GM19240 (cell line): ENCODE measurements at regions not wholly inside any gene's neighbourhood (a gene's known extent, or its start where the extent isn't known, plus 50 kb on each side); places are given as distances from the start of the nearest gene placed in this dataset.

Experiments used
- DNase-seq: peaks from one replicate; pipeline ENCODE4 v3.0.0; 2011; ENCODE audit warnings: low spot score; ENCODE audit not compliant: insufficient read length

DNA sequence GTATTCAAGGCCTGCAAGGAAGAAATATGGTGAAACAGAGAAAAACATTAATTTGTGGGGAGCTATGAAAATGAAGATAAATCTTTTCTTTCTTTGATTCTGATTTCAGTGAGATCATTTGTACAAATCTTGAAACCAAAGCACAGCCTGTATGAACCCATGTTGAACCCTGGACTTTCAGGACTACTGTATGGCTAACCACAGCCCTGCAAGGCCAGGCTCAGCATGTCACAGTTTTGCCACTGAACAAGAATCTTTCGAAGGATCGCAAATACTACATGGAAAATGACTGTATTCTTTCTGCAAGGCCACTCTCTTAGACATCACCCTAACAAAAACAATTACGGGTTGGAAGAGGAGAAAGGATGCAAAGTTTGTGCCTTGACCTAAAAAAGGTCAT lies 161.7 kb upstream of the MAF start:
- DNase-seq = no peak

DNA sequence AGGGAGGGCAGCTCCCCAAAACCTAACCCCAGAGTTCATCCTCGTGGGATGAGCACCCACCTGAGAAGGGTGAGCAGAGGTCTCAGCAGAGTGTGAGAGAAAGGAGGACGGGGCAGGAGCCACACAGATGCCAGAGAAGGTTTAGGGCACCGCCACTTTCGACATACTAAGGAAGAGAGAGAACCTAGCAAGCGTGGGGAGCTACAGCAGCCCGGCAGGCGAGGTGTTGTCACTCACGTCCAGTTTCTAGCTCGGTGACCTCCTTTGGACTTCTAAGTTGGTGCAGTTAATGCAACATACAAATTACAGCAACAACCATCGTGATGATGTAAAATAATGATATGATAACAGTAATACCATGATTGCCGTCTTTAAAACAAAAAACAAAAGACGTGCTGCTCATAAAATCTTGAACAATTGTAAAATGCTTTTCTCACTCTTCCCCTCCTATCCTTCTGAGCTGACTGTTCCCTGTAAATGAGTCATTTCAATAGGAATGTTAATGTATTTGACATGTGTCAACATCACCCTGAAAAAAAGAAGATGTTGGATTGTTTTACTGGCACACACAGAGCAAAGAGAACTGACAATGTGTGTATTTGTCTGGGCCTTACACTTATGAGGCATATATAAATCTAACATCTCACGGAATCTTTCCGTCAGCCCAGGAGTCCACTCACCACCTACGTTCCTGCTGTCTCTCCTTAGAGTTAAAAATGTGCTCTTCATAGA lies 158.2 kb upstream of the MAF start:
- DNase-seq = no peak

DNA sequence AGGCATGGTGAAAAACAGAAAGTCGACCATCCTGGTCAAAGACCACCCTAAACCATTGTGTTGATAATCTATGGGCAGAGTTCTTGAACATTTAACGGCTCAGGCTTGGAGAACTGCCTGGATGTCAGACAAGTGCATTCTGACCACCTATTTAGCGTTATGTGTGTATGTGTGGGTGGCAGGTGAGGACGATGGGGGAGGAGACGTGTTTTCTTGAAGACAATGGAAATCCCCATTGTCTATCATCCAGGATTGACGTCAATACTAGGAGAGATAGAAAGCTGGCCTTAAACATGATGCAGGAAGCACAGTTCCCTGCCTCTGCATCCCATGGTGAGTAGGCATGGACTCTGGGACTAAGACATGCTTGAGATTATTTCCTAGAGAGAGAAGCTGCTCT lies 157.4 kb upstream of the MAF start:
- DNase-seq = no peak

DNA sequence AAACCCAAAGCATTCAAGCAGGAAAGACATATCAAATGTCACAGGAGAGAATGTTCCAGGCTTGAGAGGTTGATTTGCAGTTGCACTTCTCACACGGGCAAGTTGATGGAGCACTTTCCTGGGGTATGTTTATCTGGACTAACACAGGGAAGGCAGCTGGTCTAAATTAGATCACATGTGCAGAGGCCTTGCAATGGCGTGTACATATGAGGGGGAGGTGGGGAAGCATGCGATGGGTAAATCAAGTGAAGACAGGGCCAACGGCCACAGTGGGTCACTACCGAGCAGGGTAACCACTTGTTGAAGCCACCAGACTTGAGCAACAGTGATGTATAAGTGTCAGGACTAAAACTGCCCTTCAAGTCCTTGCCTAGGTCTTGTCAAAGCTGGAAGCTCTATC lies 156.6 kb upstream of the MAF start:
- no peak for DNase-seq

DNA sequence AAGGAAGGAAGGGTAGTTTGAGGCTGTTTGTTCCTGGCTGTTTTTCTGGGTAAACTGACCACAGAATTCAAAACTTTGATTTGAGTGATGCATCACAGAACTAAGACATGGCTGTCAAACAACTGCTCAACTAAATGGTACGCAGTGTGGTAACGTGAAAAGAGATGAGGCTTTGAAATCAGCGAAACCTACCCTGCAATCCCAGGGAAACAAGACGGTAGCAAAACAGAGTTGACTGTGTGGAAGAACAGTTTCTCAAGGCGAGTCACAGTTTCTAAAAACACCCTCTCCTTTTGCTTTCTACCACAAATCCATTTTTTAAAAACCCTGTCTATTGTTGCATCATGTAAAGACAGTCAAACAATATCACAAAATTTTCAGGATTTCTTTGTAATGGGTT lies 156.0 kb upstream of the MAF start:
- DNase-seq = no peak

DNA sequence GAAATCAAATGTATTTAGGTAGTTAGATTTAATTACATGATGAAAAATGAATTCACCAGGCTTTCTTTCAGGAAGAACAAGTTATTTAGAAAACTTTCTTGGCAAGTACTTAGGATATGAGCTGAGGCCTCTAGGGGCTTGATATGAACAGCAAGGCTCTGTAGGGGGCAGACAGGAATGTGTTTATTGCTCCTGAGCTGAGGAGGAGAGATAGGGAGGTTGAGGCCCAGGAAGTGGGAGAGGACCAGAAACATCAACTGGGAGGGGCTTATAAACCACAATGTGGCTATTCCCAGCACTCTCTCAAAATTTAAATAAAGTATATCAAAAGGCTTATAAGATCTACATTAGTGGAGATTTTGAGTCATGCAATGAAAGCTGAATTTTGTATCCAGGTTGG lies 154.0 kb upstream of the MAF start:
- DNase-seq = no peak

DNA sequence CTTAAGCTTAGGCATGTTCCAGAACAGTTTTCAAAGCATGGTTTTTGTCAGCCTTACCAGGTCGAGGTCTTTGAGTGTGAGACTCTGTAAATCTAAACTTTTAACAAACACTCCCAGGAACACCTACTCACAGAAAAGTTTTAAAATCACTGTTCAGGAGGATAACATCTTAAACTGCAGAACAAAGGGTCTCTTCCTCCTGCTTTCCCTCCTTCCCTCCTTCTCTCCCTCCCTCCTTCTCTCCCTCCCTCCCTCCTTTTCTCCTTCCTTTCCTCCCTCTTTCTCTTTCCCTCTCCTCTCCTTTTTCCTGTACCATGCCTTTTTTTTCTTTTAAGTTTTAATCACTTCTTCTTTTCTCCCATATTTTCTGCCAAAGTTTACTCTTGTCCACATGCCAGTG lies 153.5 kb upstream of the MAF start:
- no peak for DNase-seq

DNA sequence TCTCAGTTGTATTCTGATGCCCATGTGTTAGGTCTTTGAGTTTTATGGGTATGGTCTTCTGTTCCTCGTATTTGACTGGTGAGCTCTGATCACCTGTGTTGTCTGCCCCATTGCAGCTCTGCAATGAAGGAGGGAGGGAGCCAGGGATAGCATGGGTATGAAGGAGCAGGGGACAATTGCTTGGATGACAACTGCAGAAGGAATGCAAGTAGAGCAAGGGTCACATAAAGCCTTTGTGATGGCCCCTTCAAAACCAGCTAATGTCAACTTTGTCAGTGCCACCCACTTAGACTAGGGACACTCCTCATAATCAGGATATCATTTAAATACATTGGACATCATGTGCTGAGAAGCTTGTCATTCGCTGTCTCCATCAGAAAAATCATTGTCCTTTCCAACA lies 152.7 kb upstream of the MAF start:
- no peak for DNase-seq

DNA sequence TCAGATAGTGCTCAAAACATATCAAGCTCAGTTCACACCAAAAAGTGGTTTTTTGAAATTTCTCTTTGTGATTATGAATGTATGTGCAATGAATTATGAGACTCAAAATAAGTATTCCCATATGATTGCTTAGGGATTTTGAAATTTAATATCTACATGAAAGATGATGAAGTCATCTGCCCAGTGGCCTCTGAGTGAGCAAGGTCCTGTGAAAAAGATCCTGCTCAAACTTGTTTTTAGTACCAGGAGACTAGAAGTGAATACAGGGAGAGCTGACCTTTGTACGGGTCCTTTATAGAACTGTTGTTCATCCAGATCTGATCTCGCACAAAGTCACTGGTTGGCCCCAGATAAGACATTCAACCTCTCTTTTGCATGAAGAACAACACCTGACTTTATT lies 151.9 kb upstream of the MAF start:
- DNase-seq = no peak

DNA sequence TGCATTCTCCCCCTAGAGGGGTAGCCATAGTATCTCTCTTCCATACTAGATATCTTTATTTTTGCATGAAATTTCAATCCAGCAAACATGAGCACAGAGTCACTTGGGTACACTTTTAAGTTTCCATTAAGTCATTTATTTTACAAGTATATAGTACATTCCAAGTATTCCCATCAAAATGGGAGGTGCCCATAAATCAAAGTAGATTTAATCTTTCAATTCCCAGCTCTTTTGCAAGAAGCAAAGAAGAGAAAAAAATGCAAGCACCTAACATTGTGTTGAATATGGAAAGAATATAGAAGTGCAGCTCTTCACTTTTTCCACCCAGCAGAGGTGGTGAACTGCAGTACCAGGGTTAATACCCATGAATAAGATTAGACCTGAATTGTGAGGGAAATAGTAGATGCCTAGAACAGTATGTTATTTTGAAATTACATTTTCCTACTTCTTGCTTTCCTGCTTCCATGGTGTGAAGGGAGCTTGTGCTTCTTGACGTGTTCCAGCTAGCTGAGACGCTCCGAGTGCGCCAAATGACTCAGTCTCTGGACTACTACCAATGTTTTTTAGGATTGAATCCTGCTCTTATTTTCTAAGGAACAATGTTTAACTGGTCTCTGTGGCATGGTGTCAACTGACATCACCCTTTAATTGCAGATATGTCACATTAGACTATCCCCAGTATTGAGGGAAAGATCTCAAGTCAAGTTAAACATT lies 151.1 kb upstream of the MAF start:
- no peak for DNase-seq

DNA sequence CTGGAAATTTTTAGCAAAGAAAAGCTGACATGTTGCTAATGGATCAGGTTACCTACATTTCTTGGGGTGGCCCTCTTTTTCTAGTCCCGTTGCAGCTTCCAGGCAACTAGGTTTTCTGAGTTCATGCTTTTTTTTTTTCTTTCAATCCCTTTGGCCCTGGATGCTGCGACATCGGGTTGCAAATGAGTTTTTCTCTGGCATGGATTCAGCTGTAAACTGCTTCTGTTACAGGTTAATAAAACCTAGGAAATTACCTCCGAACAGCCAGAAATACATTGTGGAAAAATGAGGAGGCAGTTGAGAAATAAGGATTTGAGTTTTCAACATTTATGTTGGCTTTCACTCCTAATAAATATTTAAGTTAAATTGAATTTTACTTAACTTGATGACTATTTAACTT lies 149.8 kb upstream of the MAF start:
- DNase-seq = no peak

DNA sequence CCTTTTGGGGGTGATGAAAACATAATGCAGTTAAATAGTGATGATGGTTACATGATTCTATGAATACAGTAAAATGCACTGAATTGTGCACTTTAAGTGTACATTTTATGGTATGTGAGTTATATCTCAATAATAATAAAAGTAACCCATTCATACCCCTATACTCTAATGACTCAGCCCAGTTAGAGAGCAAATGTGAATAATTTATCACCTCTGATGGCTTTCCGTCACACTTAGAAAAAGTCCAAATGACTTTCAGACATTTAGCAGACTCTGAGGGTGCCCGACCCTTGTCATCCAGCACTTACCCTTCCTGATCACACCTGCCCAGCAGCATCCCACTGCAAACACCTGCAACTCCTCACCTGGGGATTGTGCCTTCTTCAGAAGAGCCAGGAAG lies 148.1 kb upstream of the MAF start:
- DNase-seq = no peak

DNA sequence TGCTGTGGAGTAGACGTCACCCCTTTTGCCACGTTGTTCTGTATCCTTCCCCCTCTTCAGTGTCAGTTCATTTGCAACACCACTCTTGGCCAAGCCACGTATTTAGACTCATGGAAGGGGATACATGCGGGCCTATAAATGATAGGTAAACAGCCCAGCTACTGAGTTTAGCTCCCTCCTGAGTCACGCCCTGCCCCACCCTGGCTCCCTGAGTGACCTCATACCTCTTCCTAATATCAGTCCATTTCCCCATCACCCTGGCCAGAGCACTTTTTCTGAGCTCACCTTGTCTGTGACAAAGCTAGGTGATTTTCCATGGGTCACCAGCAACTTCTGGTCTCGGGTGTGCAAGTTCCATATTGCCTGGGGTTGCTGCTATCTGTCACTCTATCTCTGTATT lies 147.2 kb upstream of the MAF start:
- DNase-seq = no peak

DNA sequence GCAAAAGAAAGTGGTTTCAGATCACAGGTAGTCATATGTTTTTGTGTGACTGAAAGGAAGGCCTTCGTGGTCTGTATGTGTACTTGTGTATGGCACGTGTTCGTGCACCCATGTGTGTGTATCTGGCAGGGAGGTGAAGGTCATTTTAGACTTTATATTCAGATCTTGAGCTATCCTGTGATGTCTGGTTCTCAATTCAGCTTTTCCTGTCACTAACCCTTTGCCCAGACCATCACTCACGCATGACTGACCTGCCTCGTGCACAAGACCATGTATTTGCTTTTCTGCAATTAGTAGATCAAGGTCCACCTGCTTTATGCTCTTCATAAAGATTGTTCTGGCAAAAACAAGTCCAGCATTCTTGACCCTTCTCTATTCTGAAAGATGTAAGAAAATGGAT lies 139.7 kb upstream of the MAF start:
- DNase-seq = no peak

DNA sequence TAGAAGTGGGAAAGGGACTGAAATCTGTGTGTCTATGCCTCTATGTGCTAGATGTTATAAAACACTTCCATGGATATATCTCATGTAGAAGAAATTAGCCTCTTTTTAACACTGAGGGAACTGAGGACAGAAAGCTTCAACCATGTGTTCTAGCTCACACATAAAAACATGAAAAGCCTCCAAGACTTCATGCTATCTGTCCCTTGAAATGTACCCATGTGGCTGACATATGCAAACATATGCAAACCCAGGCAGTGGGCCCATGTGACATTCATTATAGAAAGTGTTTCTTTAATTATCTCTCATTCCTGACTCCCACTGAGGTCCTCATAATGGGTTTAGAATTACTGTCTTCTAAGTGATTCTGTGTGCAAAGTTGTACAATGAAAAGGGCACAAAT lies 134.7 kb upstream of the MAF start:
- no peak for DNase-seq

DNA sequence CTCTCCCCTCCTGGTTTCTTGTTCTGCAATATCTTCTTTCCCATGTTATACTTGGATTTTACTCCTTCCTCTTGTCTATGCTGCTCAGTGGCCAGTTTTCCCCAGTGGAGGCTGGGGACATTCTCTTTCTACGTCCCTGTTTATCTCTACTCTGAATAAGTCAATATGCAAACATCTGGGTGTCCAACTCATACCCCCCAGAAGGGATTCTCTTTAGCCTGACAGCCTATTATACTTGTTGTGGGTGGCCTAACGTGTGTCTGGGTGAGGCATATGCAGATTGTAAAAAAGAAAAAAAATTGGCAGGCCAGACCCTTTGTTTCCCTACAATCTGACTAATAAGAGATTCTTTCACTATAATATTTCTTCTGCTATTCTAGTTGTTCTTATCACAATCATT lies 134.2 kb upstream of the MAF start:
- DNase-seq = no peak

DNA sequence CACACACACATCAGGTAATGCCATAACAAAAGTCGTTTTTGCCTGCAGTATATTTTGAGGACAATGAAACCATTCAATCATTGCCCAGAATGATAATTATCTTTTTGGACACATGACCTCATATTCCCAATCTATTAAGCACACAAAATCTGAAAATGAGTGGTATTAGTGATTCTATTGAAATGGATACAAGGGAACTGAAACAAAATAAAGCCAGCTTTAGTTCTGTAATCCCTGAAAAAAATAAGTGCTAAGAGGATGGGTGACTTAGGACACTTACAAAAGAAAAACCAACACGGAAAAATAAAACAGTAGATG lies 128.3 kb upstream of the MAF start:
- DNase-seq = no peak

DNA sequence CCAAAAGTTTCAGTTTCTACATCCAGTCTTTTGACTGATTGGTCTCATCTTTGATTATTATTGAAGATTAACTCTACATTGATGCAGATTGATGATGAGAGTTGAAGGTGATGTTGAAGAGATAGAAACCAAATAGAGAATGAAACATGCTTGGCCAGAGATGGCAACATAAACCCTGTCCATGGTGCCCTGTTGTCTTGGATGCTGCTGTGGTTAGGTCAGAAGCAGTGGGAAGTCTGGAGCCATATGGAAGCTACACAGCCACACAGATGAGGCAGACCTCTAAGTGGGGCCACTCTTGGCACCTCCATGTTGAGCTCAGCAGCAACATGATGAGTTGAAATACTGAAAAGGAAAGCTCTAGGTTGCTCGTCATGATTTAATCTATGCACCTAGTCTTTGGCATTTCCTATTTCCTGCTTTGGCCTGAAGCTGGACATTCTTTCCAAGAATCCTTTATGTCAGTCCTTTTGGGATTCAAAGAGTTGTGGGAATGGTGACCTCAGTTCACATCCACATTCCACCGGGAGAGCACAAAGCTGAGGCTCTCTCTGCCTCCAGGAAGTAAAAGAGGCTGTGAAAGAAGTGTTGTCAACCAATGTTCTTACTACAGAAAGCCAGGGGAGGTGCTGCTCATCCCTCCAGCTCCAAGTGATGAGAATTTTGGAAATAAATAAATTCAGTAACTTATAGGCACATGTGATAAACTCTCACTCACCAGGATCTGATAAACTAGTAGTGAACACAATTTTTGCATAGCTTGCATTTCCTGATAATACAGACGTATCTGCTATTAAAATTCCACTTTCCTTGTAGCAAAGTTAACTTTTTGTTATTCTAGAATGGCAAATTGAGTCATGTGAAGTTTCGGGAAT lies 127.7 kb upstream of the MAF start:
- no peak for DNase-seq

DNA sequence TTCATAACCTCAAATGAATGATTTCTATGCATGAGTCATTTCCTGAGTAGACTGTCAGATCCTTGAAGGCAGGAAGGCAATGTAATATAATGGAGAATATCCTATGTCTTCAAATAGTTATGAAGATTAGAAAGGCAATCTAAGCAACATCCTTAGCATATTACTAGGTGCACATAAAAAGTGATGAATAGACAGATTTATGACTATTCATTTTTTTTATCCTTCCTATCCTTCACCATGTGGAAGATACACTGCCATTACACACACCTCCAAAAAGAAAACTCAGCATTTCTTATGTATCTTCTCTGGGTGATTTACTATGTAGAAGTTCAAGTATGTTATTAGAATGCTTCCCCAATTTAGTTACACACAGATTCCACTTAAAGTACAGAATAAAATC lies 126.4 kb upstream of the MAF start:
- DNase-seq = no peak

DNA sequence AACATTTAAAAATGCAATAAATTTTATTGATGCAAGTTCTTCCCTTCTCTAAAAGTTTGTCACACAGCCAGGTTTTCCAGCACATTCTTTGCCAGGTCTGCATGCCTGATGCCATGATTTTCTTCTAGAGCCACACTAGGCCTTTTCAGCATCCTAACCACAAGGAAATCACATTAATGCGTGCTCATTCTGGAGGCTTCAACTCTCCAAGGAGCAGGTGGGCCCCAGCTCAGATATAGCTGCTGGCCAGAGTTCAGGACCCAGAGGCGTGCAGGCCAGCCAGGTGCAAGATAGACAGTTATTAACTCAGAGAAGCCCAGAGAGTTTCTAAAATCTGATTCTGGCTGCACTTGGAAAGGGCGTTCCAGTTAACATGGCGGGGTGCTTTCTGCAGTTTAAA lies 124.5 kb upstream of the MAF start:
- DNase-seq = no peak

DNA sequence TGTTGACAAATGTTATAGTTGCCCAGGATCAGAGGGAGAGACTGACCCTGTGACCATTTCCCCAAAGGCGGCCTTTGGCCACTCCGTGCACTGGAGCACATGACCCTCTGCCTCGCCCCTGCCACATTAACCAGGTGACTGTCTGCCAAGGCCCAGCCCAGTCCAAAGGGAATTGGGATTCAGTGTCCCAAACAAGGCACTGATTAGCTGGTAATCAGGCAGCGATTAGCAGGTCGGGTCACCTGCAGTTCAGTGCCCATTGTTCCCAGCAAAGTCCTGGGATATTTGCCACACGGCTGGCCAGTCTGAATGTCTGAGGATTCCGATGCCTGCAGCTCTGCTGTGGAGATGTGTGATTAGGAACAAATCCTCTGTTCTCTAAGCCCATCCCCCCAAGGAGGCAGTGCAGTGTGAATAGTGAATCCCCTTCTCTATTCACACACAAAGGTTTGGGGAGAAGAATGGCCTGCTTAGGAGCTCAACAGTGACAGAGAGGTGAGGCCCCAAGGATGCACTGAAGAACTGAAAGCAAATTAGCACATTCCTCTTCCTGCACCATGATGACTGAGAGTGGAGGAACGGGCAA lies 123.1 kb upstream of the MAF start:
- DNase-seq = no peak

DNA sequence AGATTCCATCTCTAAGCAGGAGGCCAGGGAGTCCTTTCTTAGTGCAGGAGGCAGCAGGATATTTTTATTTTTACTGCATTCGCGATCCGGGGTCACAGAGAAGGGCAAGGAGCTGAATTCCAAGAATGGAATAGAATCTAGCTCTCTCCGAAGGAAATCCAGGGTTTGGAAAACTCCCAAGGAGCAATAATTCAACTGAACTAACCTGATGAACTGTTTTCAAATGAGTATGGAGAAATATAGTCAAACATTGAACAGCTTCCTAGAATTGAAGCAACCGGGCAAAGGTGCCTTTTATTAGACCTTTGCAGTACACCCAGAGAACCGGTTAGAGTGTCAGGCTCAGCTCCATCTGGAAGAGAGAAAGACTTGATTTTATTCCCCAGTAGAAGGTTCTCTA lies 120.7 kb upstream of the MAF start:
- DNase-seq = no peak
